CD4-positive, alpha-beta memory T cell (primary cell): ENCODE measurements at regions not wholly inside any gene's neighbourhood (a gene's known extent, or its start where the extent isn't known, plus 50 kb on each side); places are given as distances from the start of the nearest gene placed in this dataset.

Experiments used
- CTCF ChIA-PET: fragments of 350-600 bp; sonication (Branson Sonifier 250); formaldehyde crosslinking; loops from one replicate; lab custom pipeline; 2021; ENCODE audit warnings: inconsistent platforms; ENCODE audit not compliant: partially characterized antibody; lab: Charles Lee
- POLR2A ChIA-PET: fragments of 350-600 bp; sonication (Branson Sonifier 250); formaldehyde crosslinking; loops from one replicate; lab custom pipeline; 2021; ENCODE audit not compliant: partially characterized antibody; lab: Charles Lee
- DNase-seq, 5 donors: peaks; one replicate each; pipeline versions ENCODE4 v3.0.0 to v3.0.0-alpha.2; 2020 to 2022; ENCODE audit warnings: mixed read lengths in 1 of 5
- H3K27ac ChIP-seq: one replicate; pipeline ENCODE4 v1.7.0; 2013; ENCODE audit warnings: low read depth, low read length
- H3K27me3 ChIP-seq: 2 replicates; pipeline ENCODE4 v1.7.0; 2013; ENCODE audit warnings: mild to moderate bottlenecking, low read length, moderate library complexity; ENCODE audit not compliant: insufficient read depth
- H3K36me3 ChIP-seq: 2 replicates; pipeline ENCODE4 v1.7.0; 2013; ENCODE audit warnings: mild to moderate bottlenecking, low read length, moderate library complexity; ENCODE audit not compliant: insufficient read depth
- H3K4me1 ChIP-seq: 2 replicates; pipeline ENCODE4 v1.7.0; 2013; ENCODE audit warnings: mild to moderate bottlenecking, low read length, moderate library complexity; ENCODE audit not compliant: insufficient read depth
- H3K4me3 ChIP-seq, 2 donors: one replicate each; pipeline ENCODE4 v1.7.0; 2013; ENCODE audit warnings: low read length in 2 of 2, mild to moderate bottlenecking in 1 of 2
- H3K9me3 ChIP-seq, 2 donors: one replicate each; pipeline ENCODE4 v1.7.0; 2013; ENCODE audit warnings: low read length in 2 of 2, control low read depth in 1 of 2; ENCODE audit not compliant: control insufficient read depth in 1 of 2
- H3K27ac Mint-ChIP-seq, 7 donors: one replicate each; pipeline ENCODE4 v1.8.0; 2020 to 2021; ENCODE audit warnings: mixed read lengths in 7 of 7, mild to moderate bottlenecking in 6 of 7, inconsistent platforms in 3 of 7, moderate library complexity in 3 of 7
- H3K27me3 Mint-ChIP-seq, 2 donors: one replicate each; pipeline ENCODE4 v1.8.0; 2020 to 2021; ENCODE audit warnings: mixed read lengths in 2 of 2
- H3K36me3 Mint-ChIP-seq, 2 donors: one replicate each; pipeline ENCODE4 v1.8.0; 2020 to 2021; ENCODE audit warnings: mixed read lengths in 2 of 2, inconsistent platforms in 1 of 2, mild to moderate bottlenecking in 1 of 2
- H3K4me1 Mint-ChIP-seq, 4 donors: one replicate each; pipeline ENCODE4 v1.8.0; 2020 to 2021; ENCODE audit warnings: mixed read lengths in 4 of 4, mild to moderate bottlenecking in 1 of 4
- H3K4me3 Mint-ChIP-seq, 8 donors: one replicate each; pipeline ENCODE4 v1.8.0; 2020 to 2021; ENCODE audit warnings: mixed read lengths in 8 of 8, mild to moderate bottlenecking in 7 of 8, moderate library complexity in 6 of 8, inconsistent platforms in 3 of 8
- H3K9me3 Mint-ChIP-seq, 8 donors: one replicate each; pipeline ENCODE4 v1.8.0; 2020 to 2021; ENCODE audit warnings: mixed read lengths in 8 of 8, mild to moderate bottlenecking in 5 of 8, inconsistent platforms in 3 of 8, moderate library complexity in 1 of 8
- intact Hi-C: fragments of 100-400 bp; cut with micrococcal nuclease; formaldehyde crosslinking; loops from one replicate; pipeline ENCODE4 v1.15.1; 2023

GRCh38 chr1:5393146-5393545, 599.1 kb downstream of the NPHP4 start:
- H3K27ac Mint-ChIP-seq: peak overlapping the region in 3 of 7 donors; percentile 7 to 48 (median 42)
- no peaks in the 10 kb centered on the region for H3K36me3 ChIP-seq
- no peak for DNase-seq
- POLR2A ChIA-PET: interaction anchor here (0.5 kb wide), 1 partner anchor 709 kb away, joined by 3 read pairs; no protein-coding TSS in a partner anchor
- intact Hi-C loops: no loop called here
- no peak overlapping the region for H3K27ac ChIP-seq
- no peak overlapping the region for H3K4me3 ChIP-seq
- peaks cover 13 to 26% (median 23%) of the 10 kb centered on the region in 4 donors for H3K4me1 Mint-ChIP-seq
- CTCF ChIA-PET: interaction anchor here (1.5 kb wide), 1 partner anchor 18 kb away, joined by 4 read pairs; no protein-coding TSS in a partner anchor
- H3K27me3 Mint-ChIP-seq: no peaks in the 10 kb centered on the region
- H3K9me3 ChIP-seq: no peaks in the 10 kb centered on the region
- no peaks in the 10 kb centered on the region for H3K27me3 ChIP-seq
- H3K4me3 Mint-ChIP-seq: no peak overlapping the region
- H3K4me1 ChIP-seq: peaks cover 38% of the 10 kb centered on the region
- H3K9me3 Mint-ChIP-seq: peaks cover 0 to 4% (median 0%) of the 10 kb centered on the region in 8 donors
- H3K36me3 Mint-ChIP-seq: no peaks in the 10 kb centered on the region

DNA sequence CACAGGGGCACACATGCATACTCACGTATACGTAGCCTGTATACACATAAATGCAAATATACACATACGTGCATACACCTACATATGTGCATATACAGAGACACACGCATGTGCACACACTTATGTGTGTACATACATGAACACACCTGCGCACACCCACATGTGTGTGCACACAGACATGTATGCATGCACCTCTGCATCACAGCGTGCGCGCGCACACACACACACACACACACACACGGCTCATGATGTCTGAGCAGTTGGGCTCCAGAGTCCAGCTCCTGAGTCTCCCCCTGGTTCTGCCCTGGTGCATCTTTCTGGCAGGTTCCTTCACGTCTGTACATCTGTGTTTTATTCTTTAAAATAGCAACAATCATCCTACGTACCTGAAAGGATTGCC, 600.5 kb downstream of the NPHP4 start:
- Mint-ChIP-seq H3K4me1 (peaks cover 13 to 26% (median 23%) of the 10 kb centered on the region in 4 donors), H3K36me3 (no peaks in the 10 kb centered on the region), H3K27me3 (no peaks in the 10 kb centered on the region), H3K4me3 (no peak overlapping the region), H3K9me3 (peaks cover 0 to 4% (median 0%) of the 10 kb centered on the region in 8 donors), H3K27ac (no peak overlapping the region)
- intact Hi-C loops: no loop called here
- no peaks in the 10 kb centered on the region for H3K36me3 ChIP-seq
- no peak for DNase-seq
- H3K4me1 ChIP-seq: peaks cover 51% of the 10 kb centered on the region
- no peak overlapping the region for H3K4me3 ChIP-seq
- no peaks in the 10 kb centered on the region for H3K27me3 ChIP-seq
- H3K9me3 ChIP-seq: no peaks in the 10 kb centered on the region
- CTCF ChIA-PET: no interaction called here
- H3K27ac ChIP-seq: no peak overlapping the region
- POLR2A ChIA-PET: no interaction called here

DNA sequence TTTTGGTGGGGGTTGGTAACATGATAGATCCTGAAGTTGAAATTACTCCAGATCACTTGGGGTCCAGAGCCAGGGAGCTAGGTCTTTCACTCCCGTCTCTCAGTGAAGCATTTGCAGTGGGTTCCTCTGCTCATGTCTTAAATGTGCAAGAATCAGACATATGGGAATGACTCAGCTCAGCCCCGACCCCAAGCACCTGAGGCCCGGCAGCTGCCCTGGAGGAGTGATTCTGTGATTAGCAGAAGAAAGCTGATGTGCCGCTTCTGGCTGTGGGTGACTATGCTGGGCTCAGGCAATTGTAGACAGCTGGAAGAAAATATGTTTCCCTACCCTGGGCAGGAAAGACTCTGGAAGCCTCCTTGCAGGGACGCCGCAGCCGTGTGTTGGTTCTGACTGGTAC, 601.7 kb downstream of the NPHP4 start:
- Mint-ChIP-seq H3K9me3 (peaks cover 0 to 3% (median 0%) of the 10 kb centered on the region in 8 donors), H3K27ac (peak overlapping the region in 2 of 7 donors; percentile 29 to 97), H3K36me3 (no peaks in the 10 kb centered on the region), H3K27me3 (no peaks in the 10 kb centered on the region), H3K4me1 (peaks cover 13 to 31% (median 24%) of the 10 kb centered on the region in 4 donors), H3K4me3 (peak overlapping the region in 2 of 8 donors; percentile 18 to 89)
- intact Hi-C loops: no loop called here
- H3K9me3 ChIP-seq: no peaks in the 10 kb centered on the region
- no peak overlapping the region for H3K4me3 ChIP-seq
- H3K27me3 ChIP-seq: no peaks in the 10 kb centered on the region
- no peak overlapping the region for H3K27ac ChIP-seq
- CTCF ChIA-PET: interaction anchor here (3.7 kb wide), 1 partner anchor 103 kb away, joined by 19 read pairs; no protein-coding TSS in a partner anchor
- H3K4me1 ChIP-seq: peaks cover 51% of the 10 kb centered on the region
- no peaks in the 10 kb centered on the region for H3K36me3 ChIP-seq
- no peak for DNase-seq
- POLR2A ChIA-PET: interaction anchor here (0.8 to 3.0 kb wide), 3 partner anchors 21 to 32 kb away, joined by 3 to 22 read pairs (median 11); no protein-coding TSS in a partner anchor

DNA sequence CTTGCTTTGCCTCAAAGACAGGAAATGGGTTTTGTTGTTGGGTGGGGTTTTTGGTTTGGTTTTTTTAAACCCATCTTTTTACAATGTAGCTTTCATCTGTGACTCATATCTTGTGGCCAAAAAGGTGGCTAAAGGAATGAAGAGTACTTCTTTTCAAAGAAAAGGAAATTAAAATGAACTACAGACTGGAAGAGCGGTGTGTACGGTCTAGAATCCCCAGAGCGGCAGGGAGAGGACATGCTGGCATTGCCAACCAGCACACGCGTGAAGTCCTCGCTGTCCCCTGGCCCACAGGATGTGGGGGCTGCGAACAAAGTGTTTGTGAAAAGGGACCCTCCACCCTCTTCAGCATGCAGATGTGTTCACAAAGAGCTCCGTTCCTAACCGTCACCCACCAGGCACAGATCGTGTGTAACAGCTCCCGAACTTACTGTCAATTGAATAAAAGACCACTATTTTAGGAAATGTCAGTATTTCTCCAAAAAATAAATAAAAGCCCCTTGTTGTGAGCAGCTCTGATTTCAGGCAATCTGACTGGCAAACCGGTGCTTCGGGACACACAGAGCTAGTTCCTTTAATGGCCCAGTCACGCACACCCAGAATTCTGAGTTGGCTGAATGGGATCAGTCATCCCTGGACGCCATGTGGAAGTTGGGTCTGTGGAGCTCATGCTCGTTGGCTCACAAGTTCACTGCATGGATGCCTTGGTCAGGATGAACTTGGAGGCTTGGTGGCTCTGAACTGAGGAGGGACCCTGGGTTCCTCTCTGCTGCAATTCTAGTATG, 602.9 kb downstream of the NPHP4 start:
- no peaks in the 10 kb centered on the region for H3K27me3 Mint-ChIP-seq
- H3K4me3 ChIP-seq: peak overlapping the region; percentile 0 to 20

DNA sequence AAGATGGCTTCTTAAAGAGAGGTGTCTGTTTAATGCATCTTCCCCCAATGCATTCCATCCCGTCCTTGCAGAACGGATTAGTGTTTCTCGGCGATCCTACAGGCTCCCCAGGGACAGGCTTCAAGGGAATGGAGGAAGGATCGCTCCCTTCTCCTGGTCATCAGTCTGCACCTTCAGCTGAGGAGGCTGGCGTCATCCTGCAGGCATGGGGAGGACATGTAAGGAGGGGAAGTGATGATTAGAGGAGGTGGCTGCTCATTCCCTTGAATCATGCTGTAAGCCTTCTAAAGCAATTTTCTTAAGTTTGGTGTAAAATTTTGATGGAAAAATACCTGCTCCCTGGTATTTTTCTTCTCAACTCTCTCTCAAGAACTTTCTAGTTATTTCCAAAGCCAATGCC, 603.6 kb downstream of the NPHP4 start:
- CTCF ChIA-PET: interaction anchor here (0.8 to 3.7 kb wide), 4 partner anchors 9 to 102 kb away, joined by 3 to 19 read pairs (median 5); no protein-coding TSS in a partner anchor
- peak overlapping the region in 4 of 7 donors; percentile 88 to 97 (median 95) for H3K27ac Mint-ChIP-seq
- H3K4me3 Mint-ChIP-seq: peak overlapping the region in 7 of 8 donors; percentile 64 to 89 (median 79)
- H3K9me3 ChIP-seq: no peaks in the 10 kb centered on the region
- no peaks in the 10 kb centered on the region for H3K27me3 Mint-ChIP-seq
- no peaks in the 10 kb centered on the region for H3K9me3 Mint-ChIP-seq
- DNase-seq: peak in 1 of 5 donors; percentile 14
- peaks cover 44% of the 10 kb centered on the region for H3K4me1 ChIP-seq
- H3K27ac ChIP-seq: peak overlapping the region; percentile 33
- no peaks in the 10 kb centered on the region for H3K36me3 Mint-ChIP-seq
- H3K4me3 ChIP-seq: no peak overlapping the region
- H3K4me1 Mint-ChIP-seq: peaks cover 11 to 24% (median 18%) of the 10 kb centered on the region in 4 donors
- intact Hi-C loops: loop anchor here (1.0 kb wide), 3 partner anchors 35 to 102 kb away; no protein-coding TSS in a partner anchor
- no peaks in the 10 kb centered on the region for H3K36me3 ChIP-seq
- H3K27me3 ChIP-seq: no peaks in the 10 kb centered on the region
- POLR2A ChIA-PET: interaction anchor here (0.7 to 3.0 kb wide), 17 partner anchors 11 to 279 kb away, joined by 3 to 22 read pairs (median 4); no protein-coding TSS in a partner anchor

More for the DNA sequence above, 602.9 kb downstream of the NPHP4 start:
- no peaks in the 10 kb centered on the region for H3K36me3 Mint-ChIP-seq
- POLR2A ChIA-PET: interaction anchor here (0.7 to 3.0 kb wide), 17 partner anchors 10 to 278 kb away, joined by 3 to 22 read pairs (median 4); no protein-coding TSS in a partner anchor
- no peaks in the 10 kb centered on the region for H3K9me3 Mint-ChIP-seq
- no peaks in the 10 kb centered on the region for H3K27me3 ChIP-seq
- H3K27ac Mint-ChIP-seq: peak overlapping the region in 4 of 7 donors; percentile 88 to 97 (median 95)
- H3K4me3 Mint-ChIP-seq: peak overlapping the region in 7 of 8 donors; percentile 64 to 89 (median 79)
- peak overlapping the region; percentile 33 for H3K27ac ChIP-seq
- CTCF ChIA-PET: interaction anchor here (0.8 to 3.7 kb wide), 5 partner anchors 8 to 102 kb away, joined by 3 to 19 read pairs (median 4); no protein-coding TSS in a partner anchor
- peak; percentile 45 to 80 (median 76) for DNase-seq
- intact Hi-C loops: loop anchor here (1.0 kb wide), 3 partner anchors 34 to 103 kb away; no protein-coding TSS in a partner anchor
- H3K4me1 Mint-ChIP-seq: peaks cover 13 to 25% (median 24%) of the 10 kb centered on the region in 4 donors
- no peaks in the 10 kb centered on the region for H3K9me3 ChIP-seq
- peaks cover 51% of the 10 kb centered on the region for H3K4me1 ChIP-seq
- H3K36me3 ChIP-seq: no peaks in the 10 kb centered on the region

DNA sequence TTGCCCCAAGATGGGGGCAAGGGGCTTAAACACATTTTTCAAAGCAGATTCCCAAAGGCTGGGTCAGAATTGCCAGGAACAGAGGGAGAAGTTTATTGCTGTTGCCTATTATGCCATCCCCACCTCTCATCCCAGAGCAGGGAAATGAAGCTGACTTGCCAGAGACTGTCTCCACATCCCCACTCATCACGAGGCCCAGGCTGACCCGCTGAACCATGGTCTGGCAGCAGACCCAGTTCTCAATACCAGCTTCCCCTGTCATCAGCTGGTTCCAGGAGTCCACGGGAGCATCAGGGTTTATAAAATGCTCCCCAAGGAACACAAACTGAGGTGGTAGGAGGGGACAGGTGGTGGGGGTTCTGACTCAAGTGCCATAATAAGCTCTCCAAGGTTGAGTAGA, 605.9 kb downstream of the NPHP4 start:
- DNase-seq: no peak
- no peak overlapping the region for H3K4me3 ChIP-seq
- Mint-ChIP-seq H3K4me1 (peaks cover under 1 to 16% (median 8%) of the 10 kb centered on the region in 4 donors), H3K9me3 (no peaks in the 10 kb centered on the region), H3K4me3 (no peak overlapping the region), H3K27ac (no peak overlapping the region), H3K36me3 (no peaks in the 10 kb centered on the region), H3K27me3 (no peaks in the 10 kb centered on the region)
- no peak overlapping the region for H3K27ac ChIP-seq
- peaks cover 44% of the 10 kb centered on the region for H3K4me1 ChIP-seq
- POLR2A ChIA-PET: no interaction called here
- CTCF ChIA-PET: interaction anchor here (1.0 kb wide), 1 partner anchor 16 kb away, joined by 3 read pairs; no protein-coding TSS in a partner anchor
- no peaks in the 10 kb centered on the region for H3K9me3 ChIP-seq
- intact Hi-C loops: no loop called here
- H3K27me3 ChIP-seq: no peaks in the 10 kb centered on the region
- H3K36me3 ChIP-seq: no peaks in the 10 kb centered on the region
